OCI-LY7 (cell line): ENCODE measurements at regions not wholly inside any gene's neighbourhood (a gene's known extent, or its start where the extent isn't known, plus 50 kb on each side); places are given as distances from the start of the nearest gene placed in this dataset.

Source experiments
- BruUV-seq: library from RNA; stranded (reverse); fragments of 400-500 nt; replicated peaks from 2 replicates; lab custom pipeline; 2021; lab: Mats Ljungman, UMichigan
- CTCF ChIA-PET: fragments of 300-600 bp; sonication (Branson Sonifier 250); formaldehyde crosslinking; loops from one replicate; lab custom pipeline; 2022; ENCODE audit warnings: antibody characterized with exemption; ENCODE audit not compliant: unreplicated experiment; lab: Charles Lee
- POLR2A ChIA-PET: fragments of 300-600 bp; sonication (Branson Sonifier 250); formaldehyde crosslinking; loops from one replicate; lab custom pipeline; 2022; ENCODE audit warnings: antibody characterized with exemption; lab: Charles Lee
- DNase-seq: peaks from one replicate; pipeline ENCODE4 v3.0.0-alpha.2; 2015; ENCODE audit warnings: low spot score
- H2AFZ ChIP-seq: fragments of 200-600 bp; sonication (generic), shearing (Covaris generic); 2 replicates; pipeline ENCODE4 v1.6.1; 2014; ENCODE audit warnings: mild to moderate bottlenecking, antibody characterized with exemption, low read length, moderate library complexity
- H3K27ac ChIP-seq: fragments of 200-600 bp; sonication (generic); 2 replicates; pipeline ENCODE4 v1.5.1; 2014; ENCODE audit warnings: mixed run types, low read depth, mild to moderate bottlenecking, moderate library complexity, low read length, inconsistent platforms; ENCODE audit not compliant: poor library complexity, severe bottlenecking
- H3K36me3 ChIP-seq: fragments of 200-600 bp; sonication (generic); 2 replicates; pipeline ENCODE4 v1.6.1; 2014; ENCODE audit warnings: mild to moderate bottlenecking, antibody characterized with exemption, low read length, moderate library complexity, mixed read lengths; ENCODE audit not compliant: insufficient read depth
- H3K4me1 ChIP-seq: fragments of 200-600 bp; sonication (generic); 2 replicates; pipeline ENCODE4 v1.5.1; 2014; ENCODE audit warnings: mild to moderate bottlenecking, low read length; ENCODE audit not compliant: insufficient read depth, poor library complexity, severe bottlenecking
- H3K4me2 ChIP-seq: fragments of 200-600 bp; sonication (generic); 2 replicates; pipeline ENCODE4 v1.6.1; 2014; ENCODE audit warnings: mild to moderate bottlenecking, low read length
- H3K4me3 ChIP-seq: fragments of 200-600 bp; sonication (generic); 2 replicates; pipeline ENCODE4 v1.5.1; 2014; ENCODE audit warnings: mild to moderate bottlenecking, low read depth, low read length; ENCODE audit not compliant: poor library complexity, severe bottlenecking
- H3K79me2 ChIP-seq: fragments of 200-600 bp; sonication (generic); 2 replicates; pipeline ENCODE4 v1.6.1; 2016; ENCODE audit warnings: low read depth, mild to moderate bottlenecking, low read length, moderate library complexity, mixed read lengths; ENCODE audit not compliant: insufficient read depth
- H3K9me2 ChIP-seq: fragments of 200-600 bp; sonication (generic); 2 replicates; pipeline ENCODE4 v1.6.1; 2016; ENCODE audit warnings: mild to moderate bottlenecking, low read length, mixed read lengths; ENCODE audit not compliant: insufficient read depth
- H3K9me3 ChIP-seq: fragments of 200-600 bp; sonication (generic); 2 replicates; pipeline ENCODE4 v1.6.1; 2014; ENCODE audit warnings: mild to moderate bottlenecking, mixed run types, low read length, mixed read lengths
- H4K20me1 ChIP-seq: fragments of 200-600 bp; sonication (generic); 2 replicates; pipeline ENCODE4 v1.6.1; 2014; ENCODE audit warnings: mild to moderate bottlenecking, antibody characterized with exemption, low read length, moderate library complexity, mixed read lengths; ENCODE audit not compliant: insufficient read depth
- EZH2phosphoT487 ChIP-seq: fragments of 200-600 bp; sonication (generic); IDR thresholded peaks from 2 replicates; pipeline ENCODE4 v1.6.1; 2018; ENCODE audit warnings: low read depth, borderline replicate concordance, mild to moderate bottlenecking, mixed run types, antibody characterized with exemption, low read length, moderate library complexity, mixed read lengths
- intact Hi-C: fragments of 100-400 bp; cut with micrococcal nuclease; formaldehyde crosslinking; loops from one replicate; pipeline ENCODE4 v1.10.0; 2022; ENCODE audit not compliant: unreplicated experiment
- TF ChIP-seq, protein P1 (sequence below): fragments of 200-600 bp; sonication (generic); conservative IDR thresholded peaks from 2 replicates; pipeline ENCODE4 v1.5.1; 2014; ENCODE audit warnings: mild to moderate bottlenecking, antibody characterized with exemption, low read length, moderate library complexity, mixed read lengths

DNA sequence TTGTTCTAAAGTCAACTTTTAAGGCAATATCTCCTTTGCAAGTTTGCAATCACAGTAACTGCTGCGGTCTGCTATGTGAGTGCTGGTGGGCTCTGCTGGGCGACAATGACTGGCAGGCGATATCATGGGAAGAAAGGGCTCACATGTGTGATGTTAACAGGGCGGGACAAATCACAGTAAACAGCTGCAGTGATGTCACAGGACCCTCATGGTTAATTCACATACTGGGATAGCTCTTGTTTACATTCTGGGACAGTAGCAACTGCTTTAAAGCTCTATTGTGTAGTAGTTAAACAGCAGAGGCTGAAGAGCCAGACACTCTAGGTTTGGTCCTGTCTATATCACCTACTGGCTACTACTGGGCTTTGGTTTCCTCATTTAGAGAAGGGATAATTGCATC is 257.2 kb upstream of the ASIC2 start:
- H4K20me1 ChIP-seq, result no peaks in the 10 kb centered on the region
- H3K4me2 ChIP-seq, result no peak overlapping the region
- no peak for TF ChIP-seq EZH2phosphoT487
- no peaks in the 10 kb centered on the region for H3K36me3 ChIP-seq
- no peaks in the 10 kb centered on the region for H3K9me2 ChIP-seq
- H3K9me3 ChIP-seq, result no peaks in the 10 kb centered on the region
- no peak for DNase-seq
- intact Hi-C loops, result no loop called here
- POLR2A ChIA-PET, result no interaction called here
- no peak overlapping the region for H3K4me3 ChIP-seq
- H2AFZ ChIP-seq, result no peak overlapping the region
- CTCF ChIA-PET, result no interaction called here
- H3K79me2 ChIP-seq, result no peaks in the 10 kb centered on the region
- no TSS peak for BruUV-seq
- no peaks in the 10 kb centered on the region for H3K4me1 ChIP-seq
- H3K27ac ChIP-seq, result no peak overlapping the region

GRCh38 chr17:33551075-33551474 is 258.0 kb upstream of the ASIC2 start:
- H3K4me2 ChIP-seq, result no peak overlapping the region
- H2AFZ ChIP-seq, result no peak overlapping the region
- H3K36me3 ChIP-seq, result no peaks in the 10 kb centered on the region
- H3K27ac ChIP-seq, result no peak overlapping the region
- intact Hi-C loops, result no loop called here
- no peaks in the 10 kb centered on the region for H3K9me3 ChIP-seq
- ChIA-PET POLR2A (no interaction called here), CTCF (no interaction called here)
- no peak for DNase-seq
- H4K20me1 ChIP-seq, result no peaks in the 10 kb centered on the region
- no peaks in the 10 kb centered on the region for H3K79me2 ChIP-seq
- H3K4me3 ChIP-seq, result no peak overlapping the region
- TF ChIP-seq EZH2phosphoT487, result no peak
- TF ChIP-seq, protein P1, sequence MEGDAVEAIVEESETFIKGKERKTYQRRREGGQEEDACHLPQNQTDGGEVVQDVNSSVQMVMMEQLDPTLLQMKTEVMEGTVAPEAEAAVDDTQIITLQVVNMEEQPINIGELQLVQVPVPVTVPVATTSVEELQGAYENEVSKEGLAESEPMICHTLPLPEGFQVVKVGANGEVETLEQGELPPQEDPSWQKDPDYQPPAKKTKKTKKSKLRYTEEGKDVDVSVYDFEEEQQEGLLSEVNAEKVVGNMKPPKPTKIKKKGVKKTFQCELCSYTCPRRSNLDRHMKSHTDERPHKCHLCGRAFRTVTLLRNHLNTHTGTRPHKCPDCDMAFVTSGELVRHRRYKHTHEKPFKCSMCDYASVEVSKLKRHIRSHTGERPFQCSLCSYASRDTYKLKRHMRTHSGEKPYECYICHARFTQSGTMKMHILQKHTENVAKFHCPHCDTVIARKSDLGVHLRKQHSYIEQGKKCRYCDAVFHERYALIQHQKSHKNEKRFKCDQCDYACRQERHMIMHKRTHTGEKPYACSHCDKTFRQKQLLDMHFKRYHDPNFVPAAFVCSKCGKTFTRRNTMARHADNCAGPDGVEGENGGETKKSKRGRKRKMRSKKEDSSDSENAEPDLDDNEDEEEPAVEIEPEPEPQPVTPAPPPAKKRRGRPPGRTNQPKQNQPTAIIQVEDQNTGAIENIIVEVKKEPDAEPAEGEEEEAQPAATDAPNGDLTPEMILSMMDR, result no peak
- no TSS peak for BruUV-seq
- H3K9me2 ChIP-seq, result no peaks in the 10 kb centered on the region
- H3K4me1 ChIP-seq, result no peaks in the 10 kb centered on the region

GRCh38 chr17:33551911-33552310 is 258.8 kb upstream of the ASIC2 start:
- no peak overlapping the region for H2AFZ ChIP-seq
- no peaks in the 10 kb centered on the region for H3K9me3 ChIP-seq
- intact Hi-C loops, result no loop called here
- H3K4me2 ChIP-seq, result no peak overlapping the region
- TF ChIP-seq EZH2phosphoT487, result no peak
- TF ChIP-seq, protein P1, result no peak
- CTCF ChIA-PET, result no interaction called here
- POLR2A ChIA-PET, result no interaction called here
- H3K36me3 ChIP-seq, result no peaks in the 10 kb centered on the region
- no peaks in the 10 kb centered on the region for H3K4me1 ChIP-seq
- no peak overlapping the region for H3K27ac ChIP-seq
- DNase-seq, result no peak
- no TSS peak for BruUV-seq
- no peaks in the 10 kb centered on the region for H3K9me2 ChIP-seq
- H3K4me3 ChIP-seq, result no peak overlapping the region
- H3K79me2 ChIP-seq, result no peaks in the 10 kb centered on the region
- H4K20me1 ChIP-seq, result no peaks in the 10 kb centered on the region
